Kasumi-1 (cell line): ENCODE measurements at regions not wholly inside any gene's neighbourhood (a gene's known extent, or its start where the extent isn't known, plus 50 kb on each side); places are given as distances from the start of the nearest gene placed in this dataset.
A peak's percentile ranks its signal among the peaks of the same experiment; 100 is the strongest.

Experiments
- DNase-seq, 2 experiments: peaks; one replicate each; lab custom pipeline; 2025; lab: John Stamatoyannopoulos, UW

GRCh38 chr18:55047546-55047945 lies 88.3 kb upstream of the CCDC68 start:
- DNase-seq: peak; percentile 14 to 25

- no peak for DNase-seq
These were observed 82.1 kb upstream of the CCDC68 start for GRCh38 chr18:55041366-55041765.

GRCh38 chr18:55038162-55038561 lies 78.9 kb upstream of the CCDC68 start:
- DNase-seq: no peak

- DNase-seq: no peak
These were observed 75.5 kb upstream of the CCDC68 start for GRCh38 chr18:55034742-55035141.

- no peak for DNase-seq
These were observed 72.7 kb upstream of the CCDC68 start for GRCh38 chr18:55031979-55032378.

- DNase-seq: no peak
These were observed 72.3 kb upstream of the CCDC68 start for GRCh38 chr18:55031576-55031975.

GRCh38 chr18:55031164-55031563 lies 71.9 kb upstream of the CCDC68 start:
- DNase-seq: no peak

GRCh38 chr18:55024564-55024963 lies 65.3 kb upstream of the CCDC68 start:
- no peak for DNase-seq

GRCh38 chr18:55018602-55019001 lies 59.3 kb upstream of the CCDC68 start:
- DNase-seq: no peak

- DNase-seq: no peak
These were observed 54.8 kb upstream of the CCDC68 start for GRCh38 chr18:55014095-55014494.

GRCh38 chr18:55013685-55014084 lies 54.4 kb upstream of the CCDC68 start:
- DNase-seq: no peak

- DNase-seq: no peak
These were observed 53.8 kb upstream of the CCDC68 start for GRCh38 chr18:55013086-55013485.

- no peak for DNase-seq
These were observed 52.7 kb upstream of the CCDC68 start for GRCh38 chr18:55012008-55012407.
